Neural cell (in vitro differentiated cells): ENCODE measurements at regions not wholly inside any gene's neighbourhood (a gene's known extent, or its start where the extent isn't known, plus 50 kb on each side); places are given as distances from the start of the nearest gene placed in this dataset.

Experiments used
- EP300 ChIP-seq: fragments of 450-650 bp; conservative IDR thresholded peaks from 2 replicates; pipeline ENCODE4 v1.6.1; 2014; ENCODE audit warnings: antibody characterized with exemption, mild to moderate bottlenecking, moderate library complexity; ENCODE audit not compliant: poor library complexity, severe bottlenecking
- EZH2 ChIP-seq: fragments of 200-600, 300-800 bp; shearing (Covaris generic), sonication (generic); IDR thresholded peaks from 2 replicates; pipeline ENCODE4 v1.6.1; 2014; ENCODE audit warnings: antibody characterized with exemption, low read length, borderline replicate concordance, mild to moderate bottlenecking; ENCODE audit not compliant: insufficient read depth, poor library complexity, severe bottlenecking
- MXI1 ChIP-seq: fragments of 450-650 bp; conservative IDR thresholded peaks from 2 replicates; pipeline ENCODE4 v1.6.1; 2014; ENCODE audit warnings: antibody characterized with exemption, mild to moderate bottlenecking; ENCODE audit not compliant: poor library complexity, severe bottlenecking
- POLR2AphosphoS5 ChIP-seq: IDR thresholded peaks from 2 replicates; pipeline ENCODE4 v1.6.1; 2012
- RAD21 ChIP-seq: fragments of 450-650 bp; conservative IDR thresholded peaks from 2 replicates; pipeline ENCODE4 v1.6.1; 2014; ENCODE audit warnings: antibody characterized with exemption, mild to moderate bottlenecking, moderate library complexity
- REST ChIP-seq: IDR thresholded peaks from 2 replicates; pipeline ENCODE4 v1.6.1; 2012; ENCODE audit warnings: borderline replicate concordance
- SMC3 ChIP-seq: fragments of 450-650 bp; conservative IDR thresholded peaks from 2 replicates; pipeline ENCODE4 v1.6.1; 2014; ENCODE audit warnings: antibody characterized with exemption, mild to moderate bottlenecking, moderate library complexity; ENCODE audit not compliant: poor library complexity
- TF ChIP-seq, protein P1 (sequence below): fragments of 450-650 bp; IDR thresholded peaks from 2 replicates; pipeline ENCODE4 v1.5.1; 2014; ENCODE audit warnings: antibody characterized with exemption, mild to moderate bottlenecking, moderate library complexity; ENCODE audit not compliant: poor library complexity, severe bottlenecking

GRCh38 chr11:134543645-134544044 lies 131.6 kb upstream of the B3GAT1 start:
- TF ChIP-seq, protein P1, sequence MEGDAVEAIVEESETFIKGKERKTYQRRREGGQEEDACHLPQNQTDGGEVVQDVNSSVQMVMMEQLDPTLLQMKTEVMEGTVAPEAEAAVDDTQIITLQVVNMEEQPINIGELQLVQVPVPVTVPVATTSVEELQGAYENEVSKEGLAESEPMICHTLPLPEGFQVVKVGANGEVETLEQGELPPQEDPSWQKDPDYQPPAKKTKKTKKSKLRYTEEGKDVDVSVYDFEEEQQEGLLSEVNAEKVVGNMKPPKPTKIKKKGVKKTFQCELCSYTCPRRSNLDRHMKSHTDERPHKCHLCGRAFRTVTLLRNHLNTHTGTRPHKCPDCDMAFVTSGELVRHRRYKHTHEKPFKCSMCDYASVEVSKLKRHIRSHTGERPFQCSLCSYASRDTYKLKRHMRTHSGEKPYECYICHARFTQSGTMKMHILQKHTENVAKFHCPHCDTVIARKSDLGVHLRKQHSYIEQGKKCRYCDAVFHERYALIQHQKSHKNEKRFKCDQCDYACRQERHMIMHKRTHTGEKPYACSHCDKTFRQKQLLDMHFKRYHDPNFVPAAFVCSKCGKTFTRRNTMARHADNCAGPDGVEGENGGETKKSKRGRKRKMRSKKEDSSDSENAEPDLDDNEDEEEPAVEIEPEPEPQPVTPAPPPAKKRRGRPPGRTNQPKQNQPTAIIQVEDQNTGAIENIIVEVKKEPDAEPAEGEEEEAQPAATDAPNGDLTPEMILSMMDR, result no peak
- TF ChIP-seq RAD21 (no peak), EP300 (no peak), REST (no peak), SMC3 (no peak), MXI1 (no peak), POLR2AphosphoS5 (no peak), EZH2 (no peak)
